ENCODE measurements at regions not wholly inside any gene's neighbourhood (a gene's known extent, or its start where the extent isn't known, plus 50 kb on each side); places are given as distances from the start of the nearest gene placed in this dataset.
A peak's percentile ranks its signal among the peaks of the same experiment; 100 is the strongest.

- no peak for DNase-seq
Measured at GRCh38 chr12:13486794-13487193, 290.3 kb downstream of the EMP1 start.

DNA sequence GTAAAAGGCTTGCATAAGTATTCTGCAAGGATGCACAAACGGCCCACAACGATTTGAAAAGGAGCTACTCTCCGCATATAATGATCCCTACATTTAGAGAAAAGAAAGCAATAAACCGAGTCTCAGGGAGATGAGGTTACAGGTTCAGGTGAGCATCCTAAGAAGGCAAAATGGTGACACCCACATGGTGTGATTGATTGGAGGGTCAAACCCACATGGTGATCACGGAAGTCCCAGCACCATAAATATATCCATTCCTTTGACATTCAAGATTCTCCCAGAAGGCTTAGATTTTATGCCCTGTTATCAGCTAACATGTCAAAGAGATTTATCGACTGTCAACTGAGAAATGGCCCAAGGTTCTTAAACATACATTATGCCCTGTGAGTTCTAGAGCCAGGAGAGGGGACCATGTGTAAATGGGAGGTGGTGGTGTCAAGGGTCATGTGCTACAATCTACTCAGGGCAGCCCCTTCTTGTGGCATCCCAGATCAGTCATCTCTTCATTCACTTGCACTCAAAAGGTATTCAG, 282.2 kb downstream of the EMP1 start:
- DNase-seq, result no peak

GRCh38 chr12:13474381-13474780, 277.9 kb downstream of the EMP1 start:
- DNase-seq, result no peak

DNA sequence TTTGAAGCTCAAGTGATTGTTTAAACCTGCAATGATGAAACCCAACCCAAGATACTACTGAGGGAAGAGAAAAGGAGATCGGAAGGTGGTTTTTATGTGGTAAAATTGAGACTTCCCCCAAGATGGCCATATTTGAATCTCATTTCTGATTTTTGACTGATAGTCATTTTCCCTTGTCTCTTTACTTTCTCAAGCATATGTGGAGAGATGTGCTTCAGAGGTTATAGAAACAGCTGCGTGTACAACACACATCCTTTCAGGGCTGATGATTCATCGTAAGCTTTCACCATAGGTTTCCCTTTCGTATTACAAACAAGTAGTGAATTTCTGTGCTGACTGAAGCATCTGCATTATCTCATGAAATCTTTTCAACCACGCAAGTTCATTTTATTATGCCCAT, 276.2 kb downstream of the EMP1 start:
- DNase-seq, result peak in 1 of 5 donors; percentile 41

- DNase-seq, result no peak
Measured at GRCh38 chr12:13471471-13471870, 274.9 kb downstream of the EMP1 start.

- no peak for DNase-seq
Measured at GRCh38 chr12:13465635-13466034, 269.1 kb downstream of the EMP1 start.

DNA sequence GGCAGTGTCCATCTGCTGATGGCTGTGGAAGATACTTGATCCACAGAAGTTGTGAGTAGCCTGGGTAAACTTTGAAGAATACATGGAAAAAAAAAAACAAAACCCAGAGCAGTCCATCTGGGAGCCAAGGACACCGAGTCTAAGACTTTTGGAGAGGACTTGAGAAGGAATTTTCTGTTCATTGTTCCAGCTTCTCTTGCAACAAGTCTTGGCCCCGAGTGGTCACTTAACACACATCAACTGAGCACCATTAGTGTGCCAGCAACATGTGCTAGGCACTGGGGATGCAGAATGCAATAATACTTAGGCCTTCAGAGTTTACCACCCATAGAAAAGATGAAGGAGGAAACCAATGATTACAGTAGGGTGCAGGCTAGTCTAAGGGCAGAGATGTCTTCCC, 266.7 kb downstream of the EMP1 start:
- DNase-seq, result no peak

- DNase-seq, result no peak
Measured at GRCh38 chr12:13462450-13462849, 265.9 kb downstream of the EMP1 start.

DNA sequence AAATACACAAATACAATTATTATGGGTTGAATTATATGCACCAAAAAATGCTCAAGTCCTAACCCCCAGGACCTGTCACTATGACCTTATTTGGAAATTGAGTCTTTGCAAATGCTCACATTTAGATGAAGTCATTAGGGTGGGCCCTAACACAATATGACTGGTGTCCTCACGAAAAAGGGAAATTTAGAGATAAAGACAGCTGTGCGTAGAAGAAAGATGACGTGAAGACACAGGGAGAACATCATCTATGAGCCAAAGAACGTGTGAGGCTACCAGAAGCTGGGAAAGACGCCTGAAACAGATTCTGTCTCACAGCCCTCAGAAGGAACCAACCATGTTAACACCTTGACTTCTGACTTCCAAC, 259.2 kb downstream of the EMP1 start:
- DNase-seq, result no peak

- DNase-seq, result no peak
Measured at GRCh38 chr12:13454991-13455777, 258.7 kb downstream of the EMP1 start.

DNA sequence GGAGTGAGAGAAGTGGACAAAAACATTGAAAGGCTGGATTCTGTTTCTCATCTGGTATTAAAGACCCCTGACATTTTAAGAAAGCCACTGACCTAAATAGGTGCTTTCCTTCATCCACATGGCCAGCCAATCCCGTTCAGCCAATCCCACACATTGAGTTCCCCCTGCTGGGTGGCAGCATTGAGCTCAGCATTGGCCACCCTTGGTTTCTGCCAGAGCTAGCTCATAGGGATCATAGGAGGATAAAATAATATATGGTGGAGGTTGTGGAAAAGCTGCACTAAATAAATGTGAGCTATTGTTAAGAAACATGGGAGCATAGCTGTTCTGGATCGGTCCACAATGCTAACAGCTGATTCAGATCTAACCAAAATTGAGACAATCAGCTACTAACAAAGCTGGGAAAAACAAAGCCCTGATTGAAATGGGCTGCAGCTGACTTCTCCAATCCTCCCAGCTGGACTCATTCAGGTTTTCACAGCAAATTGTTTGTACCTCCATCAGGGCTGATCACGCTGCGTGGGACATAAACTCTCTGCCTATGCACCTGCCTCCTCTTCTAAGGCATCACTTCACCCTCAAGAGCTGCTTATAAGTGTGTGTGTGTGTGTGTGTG, 256.5 kb downstream of the EMP1 start:
- no peak for DNase-seq

DNA sequence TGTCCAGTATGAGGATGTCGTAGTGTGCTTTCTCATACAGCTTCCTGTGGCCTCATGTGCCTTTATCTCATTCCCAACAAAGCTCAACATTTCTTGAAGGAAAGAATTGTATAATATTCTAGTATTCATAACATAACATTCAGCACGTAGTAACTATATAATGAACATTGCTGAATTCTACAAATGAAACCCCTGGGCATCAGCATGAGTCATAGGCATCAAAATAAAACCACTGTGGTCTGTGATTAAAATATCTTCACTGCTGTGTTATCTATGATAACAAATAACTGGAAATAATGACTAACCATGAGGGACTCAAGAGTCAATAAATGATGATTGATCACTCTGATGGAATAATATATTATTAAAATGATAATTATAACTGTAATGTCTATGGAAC, 255.2 kb downstream of the EMP1 start:
- no peak for DNase-seq

DNA sequence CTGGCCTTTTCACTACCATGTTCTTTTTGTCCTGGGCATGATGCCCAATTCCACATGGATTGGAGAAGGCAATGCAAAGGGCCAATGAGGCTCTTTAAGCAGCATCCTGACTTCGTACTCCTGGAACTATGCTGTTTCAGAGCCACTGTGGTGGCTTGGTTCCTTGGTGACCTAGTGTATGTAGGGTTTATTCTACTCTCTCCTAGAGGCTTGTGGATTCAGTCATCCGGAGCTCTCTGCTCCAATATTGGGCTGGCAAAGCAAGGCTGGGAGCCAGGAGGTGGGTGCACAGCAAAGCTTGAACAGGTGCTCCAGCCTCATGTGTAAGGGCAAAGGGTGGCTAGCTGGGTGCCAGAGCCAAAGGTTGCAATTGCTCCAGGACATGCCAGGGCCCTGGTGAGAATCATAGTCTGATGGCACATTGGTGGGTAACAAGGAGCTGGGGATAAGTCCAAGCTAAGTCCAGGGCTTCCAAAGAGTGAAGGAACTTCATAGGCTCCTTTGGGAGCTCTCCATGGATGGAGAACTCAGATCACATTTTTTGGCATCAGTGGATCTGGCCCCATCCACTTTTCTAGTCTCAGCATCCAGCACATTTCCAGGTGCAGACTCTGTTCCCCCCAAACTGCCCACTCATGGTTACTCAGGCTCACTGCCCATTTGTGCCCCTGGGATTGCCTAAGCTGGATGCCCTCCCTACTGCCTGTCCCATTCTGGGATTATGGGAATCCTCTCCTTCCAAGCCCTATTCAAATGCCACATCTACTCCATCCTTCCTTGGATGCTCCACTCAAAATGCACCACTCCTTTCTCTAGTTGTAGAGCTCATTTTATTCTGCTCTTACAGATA, 253.9 kb downstream of the EMP1 start:
- DNase-seq, result no peak

DNA sequence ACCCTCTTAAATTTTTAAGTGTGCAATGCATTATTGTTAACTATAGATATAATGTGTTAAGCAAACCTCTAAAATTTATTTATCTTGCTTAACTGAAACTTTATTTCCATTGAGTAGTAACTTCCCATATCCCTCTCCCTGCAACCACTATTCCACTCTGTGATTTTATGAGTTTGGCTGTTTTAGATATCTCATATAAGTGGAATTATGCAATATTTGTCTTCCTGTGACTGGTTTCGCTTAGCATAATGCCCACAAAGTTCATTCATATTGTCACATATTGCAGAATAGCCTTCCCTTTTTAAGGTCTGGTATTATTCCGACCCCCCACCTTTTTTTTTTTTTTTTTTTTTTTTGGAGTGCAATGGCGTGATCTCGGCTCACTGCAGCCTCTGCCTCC, 247.6 kb downstream of the EMP1 start:
- no peak for DNase-seq

DNA sequence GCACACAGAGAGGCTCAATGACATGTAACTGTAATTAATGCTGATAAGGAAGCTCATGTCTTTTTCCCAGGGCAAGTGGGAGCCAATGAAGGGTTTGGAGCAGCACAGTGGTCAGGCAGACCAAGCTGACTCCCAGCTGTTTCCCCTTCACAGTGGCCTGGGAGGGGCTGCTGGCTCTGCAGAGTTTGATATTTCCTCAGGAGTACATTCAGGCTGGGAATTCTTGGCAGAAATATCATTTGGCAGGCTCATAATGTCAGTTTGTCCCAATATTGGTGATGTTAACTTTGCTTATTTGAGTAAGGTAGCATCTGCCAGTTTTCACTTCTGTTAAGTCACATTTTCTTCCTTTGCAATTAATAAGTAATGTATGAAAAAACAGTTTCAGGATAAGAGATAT, 247.0 kb downstream of the EMP1 start:
- DNase-seq, result no peak

- no peak for DNase-seq
Measured at GRCh38 chr12:13443028-13443427, 246.5 kb downstream of the EMP1 start.

GRCh38 chr12:13442457-13442856, 245.9 kb downstream of the EMP1 start:
- no peak for DNase-seq

DNA sequence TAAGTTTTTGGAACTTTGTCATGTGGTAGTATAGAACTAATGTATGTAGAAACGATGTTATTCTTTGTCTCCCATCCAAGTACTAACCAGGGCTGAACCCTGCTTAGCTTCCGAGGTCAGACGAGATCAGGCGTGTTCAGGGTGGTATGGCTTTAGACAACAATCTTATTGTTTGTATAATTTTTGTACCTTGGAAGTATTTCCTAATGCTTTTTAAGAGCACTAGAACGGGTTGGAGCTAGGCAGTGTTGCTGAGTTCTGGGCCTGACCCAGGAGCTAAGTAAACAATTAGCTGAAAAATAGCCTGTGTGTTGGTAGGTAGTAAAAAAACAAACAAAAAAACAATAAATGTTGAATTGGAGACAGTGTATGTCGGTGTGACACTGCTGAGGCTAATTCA, 244.3 kb downstream of the EMP1 start:
- no peak for DNase-seq

- DNase-seq, result no peak
Measured at GRCh38 chr12:13437541-13437940, 241.0 kb downstream of the EMP1 start.

DNA sequence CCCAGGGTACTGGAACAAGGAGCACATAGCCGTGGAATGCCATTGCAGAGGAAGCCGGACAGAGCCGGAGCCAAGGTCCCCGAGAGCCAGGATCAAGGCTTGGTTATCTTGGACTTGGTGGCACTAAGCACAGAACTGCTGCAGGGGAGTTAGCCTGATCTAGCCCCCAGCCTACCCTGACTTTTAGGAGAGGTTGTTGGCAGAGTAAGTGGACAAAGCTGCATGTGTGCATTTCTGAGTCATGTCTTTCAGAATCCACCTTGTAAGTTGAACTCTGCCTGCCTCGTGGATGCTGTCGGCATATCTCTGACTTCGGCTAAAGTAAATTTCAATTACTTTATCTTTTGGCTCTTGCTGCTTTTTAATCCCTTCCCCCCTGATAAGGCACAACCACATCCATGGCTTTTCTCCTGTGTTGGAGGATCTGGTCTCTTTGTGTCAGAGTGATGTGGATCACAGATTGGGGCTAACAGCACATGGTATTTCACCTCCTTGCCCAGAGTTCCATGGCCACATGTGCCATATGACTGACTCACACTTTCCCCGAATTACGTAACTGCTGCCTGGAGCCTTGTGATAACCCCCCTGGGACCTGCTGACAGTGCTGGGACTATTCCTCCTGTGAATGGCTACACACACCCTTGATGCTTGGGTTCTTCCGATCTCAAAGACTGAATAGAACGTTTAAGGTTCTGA, 240.3 kb downstream of the EMP1 start:
- DNase-seq, result no peak

- DNase-seq, result no peak
Measured at GRCh38 chr12:13436182-13436581, 239.7 kb downstream of the EMP1 start.

- no peak for DNase-seq
Measured at GRCh38 chr12:13435235-13435933, 238.9 kb downstream of the EMP1 start.

Measured in T-helper 1 cell (primary cell).